K562 (cell line): ENCODE measurements at regions not wholly inside any gene's neighbourhood (a gene's known extent, or its start where the extent isn't known, plus 50 kb on each side); places are given as distances from the start of the nearest gene placed in this dataset.

ENCODE experiments used
- ATAC-seq: fragments of 200-7000 bp; cut with Tn5 transposase; 3 replicates; pipeline ENCODE4 v1.9.1; 2020; ENCODE audit warnings: moderate library complexity
- BruUV-seq: library from RNA; stranded (reverse); fragments of 400-500 nt; replicated peaks from 2 replicates; lab custom pipeline; 2021; lab: Mats Ljungman, UMichigan
- CTCF ChIA-PET: fragments of 300-600 bp; formaldehyde crosslinking; extraction: SDS; loops from one replicate; lab custom pipeline; 2021; ENCODE audit warnings: low intra/inter-chr PET ratio; lab: Yijun Ruan, JAX
- POLR2A ChIA-PET: fragments of 300-600, 350-650 bp; sonication (Branson Sonifier 250); formaldehyde crosslinking; extraction: SDS; loops from one replicate; lab custom pipeline; 2021; ENCODE audit warnings: antibody characterized with exemption, inconsistent platforms; lab: Yijun Ruan, JAX
- DNase-seq, 4 experiments: peaks; one replicate each; pipeline versions ENCODE4 v3.0.0 to v3.0.0-alpha.2; 2011 to 2018; ENCODE audit warnings: low spot score in 3 of 4, mixed read lengths in 3 of 4; ENCODE audit errors: extremely low read depth in 1 of 4
- FAIRE-seq: peaks from 2 replicates; lab custom pipeline; 2011; peaks lifted over from hg19 to GRCh38; lab: Jason Lieb, UNC
- H2AFZ ChIP-seq: 2 replicates; pipeline ENCODE4 v1.6.0; 2011; ENCODE audit warnings: low read depth, low read length, control low read depth, inconsistent platforms
- H3K27ac ChIP-seq: fragments of 200-600 bp; 3 replicates; pipeline ENCODE4 v1.8.0; 2011; ENCODE audit warnings: low read depth, mild to moderate bottlenecking, control low read depth, inconsistent platforms, low read length, moderate library complexity, mixed read lengths; ENCODE audit errors: extremely low read depth
- H3K27me3 ChIP-seq, 2 experiments: fragments of 300-600 bp in 1 of 2; 2 replicates in 1 of 2; 3 replicates in 1 of 2; pipeline versions ENCODE4 v1.6.0 to v1.8.0; 2011; ENCODE audit warnings: inconsistent platforms in 2 of 2, low read length in 2 of 2, mild to moderate bottlenecking in 1 of 2, mixed read lengths in 1 of 2, moderate library complexity in 1 of 2; ENCODE audit not compliant: control insufficient read depth in 2 of 2, insufficient read depth in 2 of 2
- H3K36me3 ChIP-seq: fragments of 300-600 bp; 3 replicates; pipeline ENCODE4 v1.8.0; 2011; ENCODE audit warnings: mild to moderate bottlenecking, low read length, inconsistent platforms; ENCODE audit not compliant: control insufficient read depth, insufficient read depth
- H3K4me1 ChIP-seq, 2 experiments: fragments of 200-600 bp in 1 of 2; replicated peaks in 1 of 2; 2 replicates in 1 of 2; 3 replicates in 1 of 2; pipeline versions ENCODE4 v1.5.1 to v1.8.0; 2011; ENCODE audit warnings: inconsistent platforms in 2 of 2, low read length in 2 of 2, mild to moderate bottlenecking in 1 of 2, mixed read lengths in 1 of 2, moderate library complexity in 1 of 2; ENCODE audit not compliant: control insufficient read depth in 2 of 2, insufficient read depth in 2 of 2
- H3K4me2 ChIP-seq: 2 replicates; pipeline ENCODE4 v1.6.1; 2011; ENCODE audit warnings: low read length, control low read depth, inconsistent platforms, mixed read lengths; ENCODE audit not compliant: insufficient read depth
- H3K4me3 ChIP-seq: fragments of 200-600 bp; sonication (generic), shearing (Covaris generic); 2 replicates; pipeline ENCODE4 v1.5.1; 2016; ENCODE audit warnings: control low read depth, inconsistent platforms
- H3K79me2 ChIP-seq: fragments of 200-600 bp; 3 replicates; pipeline ENCODE4 v1.8.0; 2011; ENCODE audit warnings: low read length, inconsistent platforms; ENCODE audit not compliant: control insufficient read depth, insufficient read depth
- H3K9ac ChIP-seq, 2 experiments: 2 replicates each; pipeline versions ENCODE4 v1.6.0 to v1.6.1; 2011; ENCODE audit warnings: low read depth in 2 of 2, low read length in 2 of 2, control low read depth in 1 of 2, inconsistent platforms in 1 of 2, mild to moderate bottlenecking in 1 of 2, mixed read lengths in 1 of 2; ENCODE audit not compliant: insufficient read depth in 1 of 2
- H3K9me1 ChIP-seq: one replicate; pipeline ENCODE4 v1.6.0; 2011; ENCODE audit warnings: inconsistent platforms, mild to moderate bottlenecking, low read length, moderate library complexity; ENCODE audit not compliant: control insufficient read depth, insufficient read depth
- H3K9me3 ChIP-seq: replicated peaks from 2 replicates; pipeline ENCODE4 v1.5.1; 2011; ENCODE audit warnings: low read depth, low read length, inconsistent platforms; ENCODE audit not compliant: control insufficient read depth, insufficient read depth
- H4K20me1 ChIP-seq: replicated peaks from 2 replicates; pipeline ENCODE4 v1.6.1; 2011; ENCODE audit warnings: low read length, inconsistent platforms, mixed read lengths; ENCODE audit not compliant: control insufficient read depth, insufficient read depth
- BRCA1 ChIP-seq, 2 experiments: fragments of 450-650 bp in 1 of 2; sonication (generic) in 1 of 2; formaldehyde crosslinking in 1 of 2; IDR thresholded peaks; 2 replicates each; pipeline versions ENCODE4 v1.5.0 to v1.6.1; 2017 to 2020; ENCODE audit warnings: mild to moderate bottlenecking in 1 of 2, missing genetic modification reagents in 1 of 2
- DPF2 ChIP-seq: fragments of 450-650 bp; IDR thresholded peaks from 2 replicates; pipeline ENCODE4 v1.6.1; 2016
- ERF ChIP-seq: fragments of 450-650 bp; formaldehyde crosslinking; IDR thresholded peaks from 2 replicates; pipeline ENCODE4 v1.4.0; 2020; ENCODE audit warnings: mild to moderate bottlenecking, mixed read lengths
- MYBL2 ChIP-seq, 2 experiments: fragments of 450-650 bp in 1 of 2; sonication (generic) in 1 of 2; formaldehyde crosslinking in 1 of 2; IDR thresholded peaks; 2 replicates each; pipeline versions ENCODE4 v1.6.1 to v1.8.1; 2017 to 2022; ENCODE audit warnings: borderline replicate concordance in 1 of 2, inconsistent platforms in 1 of 2, low read depth in 1 of 2, mild to moderate bottlenecking in 1 of 2, missing genetic modification reagents in 1 of 2, moderate library complexity in 1 of 2
- SMARCA5 ChIP-seq: fragments of 450-650 bp; IDR thresholded peaks from 2 replicates; pipeline ENCODE4 v1.6.1; 2016
- TBL1XR1 ChIP-seq, 2 experiments: IDR thresholded peaks; 2 replicates each; pipeline ENCODE4 v1.6.1; 2012; ENCODE audit warnings: improper control_type of control experiment in 2 of 2, low read length in 2 of 2, mild to moderate bottlenecking in 1 of 2
- TEAD2 ChIP-seq: fragments of 450-650 bp; IDR thresholded peaks from 2 replicates; pipeline ENCODE4 v1.6.1; 2016; ENCODE audit warnings: missing genetic modification characterization, control low read depth, missing compliant biosample characterization
- ZNF436 ChIP-seq: fragments of 250-450, 450-650 bp; sonication (Bioruptor Pico); formaldehyde crosslinking; IDR thresholded peaks from 2 replicates; pipeline ENCODE4 v1.7.0; 2020; ENCODE audit warnings: mild to moderate bottlenecking
- WGBS: fragments of 100-300 bp; shearing (Covaris generic); methylation state at CpG from one replicate; pipeline ENCODE4 v1.1.6; 2016; ENCODE audit warnings: low coverage, mixed read lengths; ENCODE audit not compliant: insufficient coverage; ENCODE audit errors: missing lambda C conversion rate; 5-methylcytosine and 5-hydroxymethylcytosine counted together
- in situ Hi-C: fragments of 300-500 bp; cut with MboI; formaldehyde crosslinking; loops from 4 replicates; pipeline ENCODE4 v1.15.0; 2018; ENCODE audit warnings: inconsistent platforms, mixed read lengths
- intact Hi-C: fragments of 100-400 bp; cut with micrococcal nuclease; formaldehyde crosslinking; loops from 2 replicates; pipeline ENCODE4 v1.14.2; 2022
- TF ChIP-seq, protein P1 (sequence below): fragments of 250-450 bp; sonication (Bioruptor Pico); IDR thresholded peaks from 2 replicates; pipeline ENCODE4 v1.4.0; 2020; ENCODE audit warnings: borderline replicate concordance

DNA sequence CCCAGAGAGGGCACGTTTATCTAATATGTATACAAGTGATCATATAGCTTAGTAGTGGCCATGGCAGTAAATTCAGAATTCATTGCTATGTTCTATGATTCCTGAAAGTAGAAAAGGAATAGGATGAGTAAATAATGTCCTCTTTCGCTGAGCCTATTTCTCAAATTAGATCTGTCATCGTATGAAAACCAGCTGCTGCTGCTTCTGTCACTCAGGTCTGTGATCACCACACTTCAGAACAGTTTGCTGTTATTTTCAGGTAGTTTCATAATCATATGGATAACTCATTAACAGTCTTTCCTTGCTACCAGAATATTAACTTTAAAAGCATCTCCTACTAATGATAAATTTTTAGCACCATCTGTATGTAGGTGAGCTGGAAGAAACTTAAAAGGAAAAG is 289.1 kb upstream of the AZI2 start:
- intact Hi-C loops, result no loop called here
- ATAC-seq (no peak), FAIRE-seq (no peak), DNase-seq (no peak)
- WGBS, result 0% methylated on average over 3 of the region's 3 CpGs
- no peak overlapping the region for H3K4me2 ChIP-seq
- H3K4me3 ChIP-seq, result no peak overlapping the region
- no peaks in the 10 kb centered on the region for H4K20me1 ChIP-seq
- no peaks in the 10 kb centered on the region for H3K79me2 ChIP-seq
- in situ Hi-C loops, result no loop called here
- H3K9me3 ChIP-seq, result no peaks in the 10 kb centered on the region
- ChIA-PET CTCF (no interaction called here), POLR2A (no interaction called here)
- BruUV-seq, result no TSS peak
- H3K4me1 ChIP-seq, result no peaks in the 10 kb centered on the region
- H3K36me3 ChIP-seq, result no peaks in the 10 kb centered on the region
- TF ChIP-seq MYBL2 (IDR thresholded peaks at IDR 0.05; ENCODE audit: low read depth), result no peak
- no peak for TF ChIP-seq MYBL2 (CRISPR knock-in tag; IDR thresholded peaks at IDR 0.05; ENCODE audit: borderline replicate concordance)
- no peak for TF ChIP-seq BRCA1 (IDR thresholded peaks at IDR 0.05)
- TF ChIP-seq BRCA1 (CRISPR knock-in tag; IDR thresholded peaks at IDR 0.05), result no peak
- TF ChIP-seq TEAD2 (tag), result no peak
- no peak for TF ChIP-seq SMARCA5
- TF ChIP-seq ERF (CRISPR knock-in tag), result no peak
- TF ChIP-seq DPF2, result no peak
- TF ChIP-seq, protein P1, sequence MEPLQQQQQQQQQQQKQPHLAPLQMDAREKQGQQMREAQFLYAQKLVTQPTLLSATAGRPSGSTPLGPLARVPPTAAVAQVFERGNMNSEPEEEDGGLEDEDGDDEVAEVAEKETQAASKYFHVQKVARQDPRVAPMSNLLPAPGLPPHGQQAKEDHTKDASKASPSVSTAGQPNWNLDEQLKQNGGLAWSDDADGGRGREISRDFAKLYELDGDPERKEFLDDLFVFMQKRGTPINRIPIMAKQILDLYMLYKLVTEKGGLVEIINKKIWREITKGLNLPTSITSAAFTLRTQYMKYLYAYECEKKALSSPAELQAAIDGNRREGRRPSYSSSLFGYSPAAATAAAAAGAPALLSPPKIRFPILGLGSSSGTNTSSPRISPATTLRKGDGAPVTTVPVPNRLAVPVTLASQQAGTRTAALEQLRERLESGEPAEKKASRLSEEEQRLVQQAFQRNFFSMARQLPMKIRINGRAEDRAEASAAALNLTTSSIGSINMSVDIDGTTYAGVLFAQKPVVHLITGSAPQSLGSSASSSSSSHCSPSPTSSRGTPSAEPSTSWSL (CRISPR knock-in tag), result no peak
- TF ChIP-seq ZNF436, result no peak
- no peak for TF ChIP-seq TBL1XR1 (IDR thresholded peaks at IDR 0.05; ENCODE audit: low read length in 2 of 2)
- no peak overlapping the region for H2AFZ ChIP-seq
- H3K27ac ChIP-seq, result no peak overlapping the region
- H3K9me1 ChIP-seq, result no peaks in the 10 kb centered on the region
- H3K9ac ChIP-seq, result no peak overlapping the region
- no peaks in the 10 kb centered on the region for H3K27me3 ChIP-seq
